Activated B cell treated with CpG ODN at 0.5 μM for 24 hours (primary cell): ENCODE measurements at regions not wholly inside any gene's neighbourhood (a gene's known extent, or its start where the extent isn't known, plus 50 kb on each side); places are given as distances from the start of the nearest gene placed in this dataset.

ENCODE experiments used
- ATAC-seq: fragments of 200-7000 bp; cut with Tn5 transposase; one replicate; pipeline ENCODE4 v1.10.0; 2021; ENCODE audit warnings: low read depth, mild to moderate bottlenecking, moderate library complexity
- CTCF ChIA-PET: fragments of 350-600 bp; sonication (Branson Sonifier 250); formaldehyde crosslinking; loops from one replicate; lab custom pipeline; 2021; ENCODE audit warnings: antibody characterized with exemption; lab: Charles Lee
- POLR2A ChIA-PET: fragments of 350-600 bp; sonication (Branson Sonifier 250); formaldehyde crosslinking; loops from one replicate; lab custom pipeline; 2021; ENCODE audit warnings: antibody characterized with exemption; lab: Charles Lee
- DNase-seq: peaks from one replicate; pipeline ENCODE4 v3.0.0; 2022
- H3K27ac Mint-ChIP-seq: one replicate; pipeline ENCODE4 v1.8.0; 2020; ENCODE audit warnings: mixed read lengths
- H3K27me3 Mint-ChIP-seq: one replicate; pipeline ENCODE4 v1.8.0; 2021; ENCODE audit warnings: mixed read lengths
- H3K36me3 Mint-ChIP-seq: one replicate; pipeline ENCODE4 v1.8.0; 2021; ENCODE audit warnings: low read depth, mixed read lengths
- H3K4me1 Mint-ChIP-seq: one replicate; pipeline ENCODE4 v1.8.0; 2021; ENCODE audit warnings: mixed read lengths
- H3K4me3 Mint-ChIP-seq: one replicate; pipeline ENCODE4 v1.8.0; 2020; ENCODE audit warnings: mild to moderate bottlenecking, mixed read lengths
- H3K9me3 Mint-ChIP-seq: one replicate; pipeline ENCODE4 v1.8.0; 2020; ENCODE audit warnings: mixed read lengths
- intact Hi-C: fragments of 100-400 bp; cut with micrococcal nuclease; formaldehyde crosslinking; loops from one replicate; pipeline ENCODE4 v1.15.1; 2024
- TF ChIP-seq, protein P1 (sequence below): fragments of 200-600 bp; IDR thresholded peaks from one replicate; pipeline ENCODE4 v1.8.0; 2022; ENCODE audit warnings: antibody characterized with exemption, mild to moderate bottlenecking

DNA sequence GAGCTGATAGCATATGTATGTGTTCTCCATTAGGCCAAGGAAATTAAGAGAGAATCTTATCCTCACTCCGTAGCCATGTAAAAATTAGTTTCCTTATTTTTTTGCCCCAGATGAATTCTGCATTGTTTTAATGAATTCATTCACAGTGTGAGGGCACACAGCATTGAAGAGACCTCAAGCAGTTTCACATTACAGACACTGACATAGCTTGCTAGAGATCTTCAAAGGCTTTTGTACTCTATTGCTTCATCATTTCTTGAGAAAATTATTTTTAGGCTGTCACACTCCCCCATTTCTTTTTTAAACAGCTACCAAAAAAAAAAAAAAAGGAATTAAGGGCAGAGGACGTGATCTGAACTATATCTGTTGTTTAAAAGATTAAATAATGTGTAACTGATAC is 251.1 kb downstream of the BCAT1 start:
- no peak overlapping the region for H3K4me3 Mint-ChIP-seq
- TF ChIP-seq, protein P1, sequence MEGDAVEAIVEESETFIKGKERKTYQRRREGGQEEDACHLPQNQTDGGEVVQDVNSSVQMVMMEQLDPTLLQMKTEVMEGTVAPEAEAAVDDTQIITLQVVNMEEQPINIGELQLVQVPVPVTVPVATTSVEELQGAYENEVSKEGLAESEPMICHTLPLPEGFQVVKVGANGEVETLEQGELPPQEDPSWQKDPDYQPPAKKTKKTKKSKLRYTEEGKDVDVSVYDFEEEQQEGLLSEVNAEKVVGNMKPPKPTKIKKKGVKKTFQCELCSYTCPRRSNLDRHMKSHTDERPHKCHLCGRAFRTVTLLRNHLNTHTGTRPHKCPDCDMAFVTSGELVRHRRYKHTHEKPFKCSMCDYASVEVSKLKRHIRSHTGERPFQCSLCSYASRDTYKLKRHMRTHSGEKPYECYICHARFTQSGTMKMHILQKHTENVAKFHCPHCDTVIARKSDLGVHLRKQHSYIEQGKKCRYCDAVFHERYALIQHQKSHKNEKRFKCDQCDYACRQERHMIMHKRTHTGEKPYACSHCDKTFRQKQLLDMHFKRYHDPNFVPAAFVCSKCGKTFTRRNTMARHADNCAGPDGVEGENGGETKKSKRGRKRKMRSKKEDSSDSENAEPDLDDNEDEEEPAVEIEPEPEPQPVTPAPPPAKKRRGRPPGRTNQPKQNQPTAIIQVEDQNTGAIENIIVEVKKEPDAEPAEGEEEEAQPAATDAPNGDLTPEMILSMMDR: no peak
- no peak for DNase-seq
- POLR2A ChIA-PET: interaction anchor here (1.1 kb wide), 1 partner anchor 283 kb away, joined by 4 read pairs; no protein-coding TSS in a partner anchor
- no peaks in the 10 kb centered on the region for H3K27me3 Mint-ChIP-seq
- no peak overlapping the region for H3K27ac Mint-ChIP-seq
- intact Hi-C loops: loop anchor here (2.0 kb wide), 1 partner anchor 17 kb away; no protein-coding TSS in a partner anchor
- peaks cover 10% of the 10 kb centered on the region for H3K4me1 Mint-ChIP-seq
- no peaks in the 10 kb centered on the region for H3K36me3 Mint-ChIP-seq
- H3K9me3 Mint-ChIP-seq: no peaks in the 10 kb centered on the region
- CTCF ChIA-PET: no interaction called here
- ATAC-seq: no peak

DNA sequence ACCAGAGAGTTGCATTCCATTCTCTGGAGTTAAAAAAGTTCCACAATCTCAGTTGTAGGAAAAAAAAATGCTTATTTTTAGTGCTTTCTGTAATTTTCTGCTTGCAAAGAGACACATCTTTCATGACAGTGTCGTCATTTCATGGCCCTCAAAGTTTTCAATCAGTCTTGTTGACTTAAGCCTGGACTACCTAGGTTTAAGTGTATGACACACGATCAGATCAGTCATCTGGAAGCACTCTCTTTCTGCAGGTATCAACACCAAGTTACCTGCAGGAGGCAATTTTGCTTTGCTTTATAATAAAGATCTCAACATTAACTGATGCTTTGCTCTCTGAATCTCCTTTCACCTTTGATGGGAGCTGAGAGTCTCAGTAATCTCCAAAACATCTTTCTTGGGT is 251.6 kb downstream of the BCAT1 start:
- no peak overlapping the region for H3K4me3 Mint-ChIP-seq
- ATAC-seq (no peak), DNase-seq (no peak)
- peaks cover 11% of the 10 kb centered on the region for H3K4me1 Mint-ChIP-seq
- no peaks in the 10 kb centered on the region for H3K9me3 Mint-ChIP-seq
- TF ChIP-seq, protein P1: no peak
- no peak overlapping the region for H3K27ac Mint-ChIP-seq
- no peaks in the 10 kb centered on the region for H3K27me3 Mint-ChIP-seq
- no peaks in the 10 kb centered on the region for H3K36me3 Mint-ChIP-seq
- intact Hi-C loops: loop anchor here (2.0 kb wide), 1 partner anchor 16 kb away; no protein-coding TSS in a partner anchor
- ChIA-PET POLR2A (interaction anchor here (1.1 to 2.3 kb wide), 2 partner anchors 8 to 282 kb away, joined by 4 to 8 read pairs; no protein-coding TSS in a partner anchor), CTCF (no interaction called here)

DNA sequence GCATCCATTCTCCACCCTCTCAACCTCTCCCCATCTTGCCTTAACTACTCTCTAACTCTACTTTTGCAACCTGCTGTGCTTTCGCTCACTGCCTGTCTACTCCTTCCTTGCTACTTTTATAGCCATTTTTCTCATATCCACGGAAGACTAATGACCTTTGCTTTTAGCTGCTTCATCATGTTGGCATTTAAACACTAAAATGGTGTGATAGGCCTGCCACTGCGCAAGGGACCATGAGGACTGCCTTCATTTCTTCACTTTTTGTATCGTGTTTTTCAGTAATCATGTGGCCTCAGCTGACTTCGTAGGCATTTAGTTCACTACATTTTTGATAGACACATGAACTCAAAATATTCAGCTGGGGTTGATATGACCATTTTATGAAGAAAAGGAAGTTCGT is 252.1 kb downstream of the BCAT1 start:
- ChIA-PET CTCF (no interaction called here), POLR2A (interaction anchor here (1.1 to 2.3 kb wide), 2 partner anchors 8 to 282 kb away, joined by 4 to 8 read pairs; no protein-coding TSS in a partner anchor)
- H3K4me3 Mint-ChIP-seq: no peak overlapping the region
- H3K4me1 Mint-ChIP-seq: peaks cover 11% of the 10 kb centered on the region
- H3K36me3 Mint-ChIP-seq: no peaks in the 10 kb centered on the region
- ATAC-seq (no peak), DNase-seq (no peak)
- intact Hi-C loops: loop anchor here (2.0 kb wide), 1 partner anchor 16 kb away; no protein-coding TSS in a partner anchor
- no peaks in the 10 kb centered on the region for H3K27me3 Mint-ChIP-seq
- H3K27ac Mint-ChIP-seq: no peak overlapping the region
- TF ChIP-seq, protein P1: no peak
- H3K9me3 Mint-ChIP-seq: no peaks in the 10 kb centered on the region

DNA sequence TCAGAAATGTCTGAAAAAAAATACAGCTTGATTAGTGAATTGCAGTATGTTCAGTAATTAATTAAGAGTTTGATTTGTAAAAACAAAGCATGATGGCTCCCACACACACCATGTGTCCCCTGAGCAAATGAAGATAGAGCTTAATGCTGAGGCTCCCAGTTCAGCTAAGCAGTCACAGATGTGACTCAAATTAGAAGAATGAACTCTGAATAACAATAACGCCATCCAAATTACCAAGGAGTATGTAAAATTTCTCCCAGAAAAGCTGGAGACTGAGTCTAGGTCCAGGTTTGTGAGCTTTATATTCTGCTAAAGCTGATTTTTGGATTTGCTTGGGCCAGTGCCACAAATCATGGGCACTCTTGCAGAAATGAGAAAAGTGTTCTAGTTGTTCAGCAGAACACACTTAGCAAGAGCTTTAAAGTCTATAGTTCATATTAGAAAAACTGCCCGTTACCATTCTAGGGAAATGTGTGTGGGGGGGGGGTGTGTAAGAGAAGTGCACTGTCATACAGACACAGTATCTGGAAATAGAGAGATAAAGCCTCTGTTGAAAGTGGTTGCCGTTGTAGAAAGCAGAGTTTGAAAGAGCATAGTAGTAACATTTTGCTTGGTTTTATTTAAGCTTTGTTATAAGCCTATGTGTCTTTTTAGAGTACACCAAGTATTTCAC is 253.1 kb downstream of the BCAT1 start:
- H3K36me3 Mint-ChIP-seq: no peaks in the 10 kb centered on the region
- intact Hi-C loops: loop anchor here (2.0 kb wide), 1 partner anchor 15 kb away; no protein-coding TSS in a partner anchor
- POLR2A ChIA-PET: interaction anchor here (0.6 to 2.3 kb wide), 4 partner anchors 9 to 1460 kb away, joined by 3 to 8 read pairs (median 4); no protein-coding TSS in a partner anchor

DNA sequence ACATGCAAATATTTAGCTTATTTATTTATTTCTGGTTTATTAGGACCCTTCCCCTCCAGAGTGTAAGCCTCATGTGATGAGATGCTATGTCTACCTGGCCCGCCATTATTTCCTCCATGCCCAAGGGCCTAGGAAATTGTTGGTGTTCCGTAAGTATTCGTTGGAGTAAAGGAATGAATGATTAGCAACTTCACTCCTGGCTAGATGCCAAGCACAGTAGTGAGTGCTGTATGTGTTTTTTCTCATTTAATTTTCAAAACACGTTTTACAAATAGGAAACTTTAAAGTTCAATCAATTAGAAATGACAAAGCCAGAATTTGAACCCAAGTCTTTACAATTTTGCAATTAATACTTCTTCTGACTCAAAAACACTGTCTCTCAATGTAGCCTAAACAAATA is 253.8 kb downstream of the BCAT1 start:
- Mint-ChIP-seq H3K27ac (no peak overlapping the region), H3K4me3 (no peak overlapping the region), H3K36me3 (no peaks in the 10 kb centered on the region), H3K9me3 (no peaks in the 10 kb centered on the region), H3K27me3 (no peaks in the 10 kb centered on the region), H3K4me1 (peaks cover 4% of the 10 kb centered on the region)
- intact Hi-C loops: no loop called here
- no peak for ATAC-seq
- no peak for DNase-seq
- ChIA-PET CTCF (no interaction called here), POLR2A (interaction anchor here (2.3 kb wide), 1 partner anchor 10 kb away, joined by 8 read pairs; no protein-coding TSS in a partner anchor)
- TF ChIP-seq, protein P1: no peak

More for the DNA sequence above, 253.1 kb downstream of the BCAT1 start:
- no peak overlapping the region for H3K27ac Mint-ChIP-seq
- peaks cover 4% of the 10 kb centered on the region for H3K4me1 Mint-ChIP-seq
- DNase-seq (no peak), ATAC-seq (no peak)
- no peak overlapping the region for H3K4me3 Mint-ChIP-seq
- TF ChIP-seq, protein P1: no peak
- H3K27me3 Mint-ChIP-seq: no peaks in the 10 kb centered on the region
- CTCF ChIA-PET: no interaction called here
- no peaks in the 10 kb centered on the region for H3K9me3 Mint-ChIP-seq
